Colonic mucosa (tissue), 4 donors: ENCODE measurements at regions not wholly inside any gene's neighbourhood (a gene's known extent, or its start where the extent isn't known, plus 50 kb on each side); places are given as distances from the start of the nearest gene placed in this dataset.
"Not testable (repeated sequence)": the region's sequence is repeated elsewhere in the genome, so short reads cannot be mapped to it uniquely, and the experiment has no call there.

Experiments used
- DNase-seq: peaks from one replicate; pipeline ENCODE4 v3.0.0-alpha.2; 2020
- H3K27ac ChIP-seq: fragments of 200-600 bp; one replicate; pipeline ENCODE4 v1.8.0; 2021
- H3K27me3 ChIP-seq: fragments of 200-600 bp; one replicate; pipeline ENCODE4 v1.8.0; 2021
- H3K36me3 ChIP-seq: fragments of 200-600 bp; one replicate; pipeline ENCODE4 v1.8.0; 2021
- H3K4me1 ChIP-seq: fragments of 200-600 bp; one replicate; pipeline ENCODE4 v1.8.0; 2021; ENCODE audit warnings: mild to moderate bottlenecking
- H3K4me3 ChIP-seq: fragments of 200-600 bp; one replicate; pipeline ENCODE4 v1.8.0; 2021
- H3K9ac ChIP-seq, 2 donors: one replicate each; pipeline ENCODE4 v1.7.0; 2013; ENCODE audit warnings: control low read depth in 2 of 2, low read depth in 2 of 2, low read length in 2 of 2
- H3K9me3 ChIP-seq: fragments of 200-600 bp; one replicate; pipeline ENCODE4 v1.8.0; 2021
- CTCF ChIP-seq: fragments of 200-600 bp; IDR thresholded peaks from one replicate; pipeline ENCODE4 v1.8.0; 2022; ENCODE audit warnings: antibody characterized with exemption, mild to moderate bottlenecking
- intact Hi-C: fragments of 100-400 bp; cut with DNase I; formaldehyde crosslinking; loops from one replicate; pipeline ENCODE4 v1.14.1; 2022
- donor health status: healthy.
- donor health status: DM: no; HTN: no; CAD: no.
- donor health status: DM: no; HTN: no; CAD: no.

GRCh38 chr1:38498686-38499085 lies 360.9 kb downstream of the RRAGC start:
- Histone ChIP-seq H3K36me3 (no peaks in the 10 kb centered on the region), H3K27ac (no peak overlapping the region), H3K9ac (no peak overlapping the region), H3K4me3 (no peak overlapping the region), H3K9me3 (no peaks in the 10 kb centered on the region), H3K4me1 (no peaks in the 10 kb centered on the region), H3K27me3 (no peaks in the 10 kb centered on the region)
- TF ChIP-seq CTCF: no peak
- intact Hi-C loops: no loop called here
- DNase-seq: no peak

- Histone ChIP-seq H3K36me3 (no peaks in the 10 kb centered on the region), H3K27me3 (no peaks in the 10 kb centered on the region), H3K9ac (no peak overlapping the region), H3K27ac (no peak overlapping the region), H3K4me1 (no peaks in the 10 kb centered on the region), H3K9me3 (no peaks in the 10 kb centered on the region), H3K4me3 (no peak overlapping the region)
- intact Hi-C loops: no loop called here
- DNase-seq: no peak
- TF ChIP-seq CTCF: no peak
These were observed 361.5 kb downstream of the RRAGC start for GRCh38 chr1:38497921-38498656.

GRCh38 chr1:38493306-38493705 lies 366.3 kb downstream of the RRAGC start:
- DNase-seq, H3K36me3 ChIP-seq, H3K27ac ChIP-seq, intact Hi-C loops, H3K9me3 ChIP-seq, H3K27me3 ChIP-seq, H3K4me3 ChIP-seq, H3K9ac ChIP-seq, H3K4me1 ChIP-seq: not testable (repeated sequence)

GRCh38 chr1:38489844-38490270 lies 369.7 kb downstream of the RRAGC start:
- peak; percentile 36 for TF ChIP-seq CTCF
- Histone ChIP-seq H3K27me3 (no peaks in the 10 kb centered on the region), H3K36me3 (no peaks in the 10 kb centered on the region), H3K27ac (no peak overlapping the region), H3K9me3 (no peaks in the 10 kb centered on the region), H3K4me3 (no peak overlapping the region), H3K9ac (no peak overlapping the region), H3K4me1 (no peaks in the 10 kb centered on the region)
- intact Hi-C loops: no loop called here
- DNase-seq: peak; percentile 18

- no peak overlapping the region for H3K9ac ChIP-seq
- TF ChIP-seq CTCF: no peak
- no peaks in the 10 kb centered on the region for H3K27me3 ChIP-seq
- H3K36me3 ChIP-seq: no peaks in the 10 kb centered on the region
- DNase-seq: no peak
- intact Hi-C loops: no loop called here
- H3K9me3 ChIP-seq: no peaks in the 10 kb centered on the region
- no peak overlapping the region for H3K4me3 ChIP-seq
- H3K4me1 ChIP-seq: no peaks in the 10 kb centered on the region
- H3K27ac ChIP-seq: no peak overlapping the region
These were observed 371.2 kb downstream of the RRAGC start for GRCh38 chr1:38488162-38488898.

GRCh38 chr1:38487396-38487795 lies 372.2 kb downstream of the RRAGC start:
- TF ChIP-seq CTCF: no peak
- intact Hi-C loops: no loop called here
- Histone ChIP-seq H3K4me1 (no peaks in the 10 kb centered on the region), H3K36me3 (no peaks in the 10 kb centered on the region), H3K4me3 (no peak overlapping the region), H3K9me3 (no peaks in the 10 kb centered on the region), H3K27ac (no peak overlapping the region), H3K9ac (no peak overlapping the region), H3K27me3 (no peaks in the 10 kb centered on the region)
- no peak for DNase-seq
